Dendritic cell treated with granulocyte-macrophage colony-stimulating factor and Interleukin-4, amounts not matched to agents 40 ng/mL and 50 ng/mL, for 4 days (primary cell): ENCODE measurements at regions not wholly inside any gene's neighbourhood (a gene's known extent, or its start where the extent isn't known, plus 50 kb on each side); places are given as distances from the start of the nearest gene placed in this dataset.

Source experiments
- H3K27ac Mint-ChIP-seq: one replicate; pipeline ENCODE4 v1.8.0; 2022; ENCODE audit warnings: mild to moderate bottlenecking, mixed read lengths
- H3K27me3 Mint-ChIP-seq: one replicate; pipeline ENCODE4 v1.8.0; 2022; ENCODE audit warnings: mild to moderate bottlenecking, mixed read lengths
- H3K36me3 Mint-ChIP-seq: one replicate; pipeline ENCODE4 v1.8.0; 2022; ENCODE audit warnings: low read depth, mixed read lengths
- H3K4me1 Mint-ChIP-seq: one replicate; pipeline ENCODE4 v1.8.0; 2022; ENCODE audit warnings: low read depth, mixed read lengths
- H3K4me3 Mint-ChIP-seq: one replicate; pipeline ENCODE4 v1.8.0; 2022; ENCODE audit warnings: mild to moderate bottlenecking, moderate library complexity, mixed read lengths
- H3K9me3 Mint-ChIP-seq: one replicate; pipeline ENCODE4 v1.8.0; 2022; ENCODE audit warnings: mixed read lengths
- intact Hi-C: fragments of 100-400 bp; cut with micrococcal nuclease; formaldehyde crosslinking; loops from one replicate; pipeline ENCODE4 v1.15.0; 2022

- Mint-ChIP-seq H3K27ac (no peak overlapping the region), H3K36me3 (no peaks in the 10 kb centered on the region), H3K9me3 (no peaks in the 10 kb centered on the region), H3K4me1 (peaks cover 7% of the 10 kb centered on the region), H3K27me3 (peaks cover 5% of the 10 kb centered on the region), H3K4me3 (no peak overlapping the region)
- intact Hi-C loops, result no loop called here
Observed at GRCh38 chr13:87893186-87893585, 222.0 kb downstream of the SLITRK5 start.

GRCh38 chr13:87894059-87894458 is 222.9 kb downstream of the SLITRK5 start:
- H3K4me3 Mint-ChIP-seq, result no peak overlapping the region
- H3K9me3 Mint-ChIP-seq, result no peaks in the 10 kb centered on the region
- H3K27me3 Mint-ChIP-seq, result peaks cover 5% of the 10 kb centered on the region
- H3K36me3 Mint-ChIP-seq, result no peaks in the 10 kb centered on the region
- peaks cover 7% of the 10 kb centered on the region for H3K4me1 Mint-ChIP-seq
- H3K27ac Mint-ChIP-seq, result no peak overlapping the region
- intact Hi-C loops, result no loop called here

- Mint-ChIP-seq H3K4me1 (no peaks in the 10 kb centered on the region), H3K27ac (no peak overlapping the region), H3K27me3 (no peaks in the 10 kb centered on the region), H3K4me3 (no peak overlapping the region), H3K36me3 (no peaks in the 10 kb centered on the region), H3K9me3 (peaks cover 9% of the 10 kb centered on the region)
- intact Hi-C loops, result no loop called here
Observed at GRCh38 chr13:87903553-87903952, 232.4 kb downstream of the SLITRK5 start.

GRCh38 chr13:87906411-87906810 is 235.2 kb downstream of the SLITRK5 start:
- intact Hi-C loops, result no loop called here
- no peak overlapping the region for H3K4me3 Mint-ChIP-seq
- no peak overlapping the region for H3K27ac Mint-ChIP-seq
- no peaks in the 10 kb centered on the region for H3K27me3 Mint-ChIP-seq
- peaks cover 8% of the 10 kb centered on the region for H3K9me3 Mint-ChIP-seq
- no peaks in the 10 kb centered on the region for H3K4me1 Mint-ChIP-seq
- no peaks in the 10 kb centered on the region for H3K36me3 Mint-ChIP-seq

- Mint-ChIP-seq H3K4me3 (no peak overlapping the region), H3K36me3 (no peaks in the 10 kb centered on the region), H3K9me3 (peaks cover 14% of the 10 kb centered on the region), H3K4me1 (no peaks in the 10 kb centered on the region), H3K27ac (no peak overlapping the region), H3K27me3 (no peaks in the 10 kb centered on the region)
- intact Hi-C loops, result loop anchor here (1.0 kb wide), 1 partner anchor 26 kb away; no protein-coding TSS in a partner anchor
Observed at GRCh38 chr13:87907202-87907601, 236.0 kb downstream of the SLITRK5 start.

GRCh38 chr13:87919956-87920355 is 248.8 kb downstream of the SLITRK5 start:
- Mint-ChIP-seq H3K27me3 (no peaks in the 10 kb centered on the region), H3K4me1 (no peaks in the 10 kb centered on the region), H3K9me3 (peaks cover 18% of the 10 kb centered on the region), H3K4me3 (no peak overlapping the region), H3K27ac (no peak overlapping the region), H3K36me3 (no peaks in the 10 kb centered on the region)
- intact Hi-C loops, result no loop called here

GRCh38 chr13:87923753-87924152 is 252.6 kb downstream of the SLITRK5 start:
- Mint-ChIP-seq H3K27ac (no peak overlapping the region), H3K36me3 (no peaks in the 10 kb centered on the region), H3K4me3 (no peak overlapping the region), H3K9me3 (peaks cover 25% of the 10 kb centered on the region), H3K27me3 (no peaks in the 10 kb centered on the region), H3K4me1 (no peaks in the 10 kb centered on the region)
- intact Hi-C loops, result no loop called here

- H3K27me3 Mint-ChIP-seq, result no peaks in the 10 kb centered on the region
- no peak overlapping the region for H3K4me3 Mint-ChIP-seq
- peaks cover 25% of the 10 kb centered on the region for H3K9me3 Mint-ChIP-seq
- intact Hi-C loops, result no loop called here
- H3K36me3 Mint-ChIP-seq, result no peaks in the 10 kb centered on the region
- no peak overlapping the region for H3K27ac Mint-ChIP-seq
- H3K4me1 Mint-ChIP-seq, result no peaks in the 10 kb centered on the region
Observed at GRCh38 chr13:87925006-87925405, 253.8 kb downstream of the SLITRK5 start.

- H3K27me3 Mint-ChIP-seq, result no peaks in the 10 kb centered on the region
- no peak overlapping the region for H3K27ac Mint-ChIP-seq
- H3K36me3 Mint-ChIP-seq, result no peaks in the 10 kb centered on the region
- no peak overlapping the region for H3K4me3 Mint-ChIP-seq
- H3K4me1 Mint-ChIP-seq, result no peaks in the 10 kb centered on the region
- H3K9me3 Mint-ChIP-seq, result peaks cover 7% of the 10 kb centered on the region
- intact Hi-C loops, result no loop called here
Observed at GRCh38 chr13:87940776-87941175, 269.6 kb downstream of the SLITRK5 start.

GRCh38 chr13:87941226-87941625 is 270.1 kb downstream of the SLITRK5 start:
- Mint-ChIP-seq H3K4me1 (no peaks in the 10 kb centered on the region), H3K9me3 (peaks cover 7% of the 10 kb centered on the region), H3K27me3 (no peaks in the 10 kb centered on the region), H3K36me3 (no peaks in the 10 kb centered on the region), H3K27ac (no peak overlapping the region), H3K4me3 (no peak overlapping the region)
- intact Hi-C loops, result no loop called here

- intact Hi-C loops, result no loop called here
- Mint-ChIP-seq H3K9me3 (peaks cover 7% of the 10 kb centered on the region), H3K27ac (no peak overlapping the region), H3K27me3 (no peaks in the 10 kb centered on the region), H3K4me3 (no peak overlapping the region), H3K36me3 (no peaks in the 10 kb centered on the region), H3K4me1 (no peaks in the 10 kb centered on the region)
Observed at GRCh38 chr13:87942205-87942604, 271.0 kb downstream of the SLITRK5 start.

- no peaks in the 10 kb centered on the region for H3K36me3 Mint-ChIP-seq
- H3K4me3 Mint-ChIP-seq, result no peak overlapping the region
- no peak overlapping the region for H3K27ac Mint-ChIP-seq
- H3K4me1 Mint-ChIP-seq, result no peaks in the 10 kb centered on the region
- peaks cover 7% of the 10 kb centered on the region for H3K9me3 Mint-ChIP-seq
- H3K27me3 Mint-ChIP-seq, result no peaks in the 10 kb centered on the region
- intact Hi-C loops, result no loop called here
Observed at GRCh38 chr13:87944038-87944437, 272.9 kb downstream of the SLITRK5 start.

GRCh38 chr13:87952377-87952776 is 281.2 kb downstream of the SLITRK5 start:
- H3K27ac Mint-ChIP-seq, result no peak overlapping the region
- H3K9me3 Mint-ChIP-seq, result no peaks in the 10 kb centered on the region
- no peak overlapping the region for H3K4me3 Mint-ChIP-seq

GRCh38 chr13:87953381-87953780 is 282.2 kb downstream of the SLITRK5 start:
- Mint-ChIP-seq H3K36me3 (no peaks in the 10 kb centered on the region), H3K9me3 (no peaks in the 10 kb centered on the region), H3K27ac (no peak overlapping the region), H3K4me1 (no peaks in the 10 kb centered on the region), H3K27me3 (no peaks in the 10 kb centered on the region), H3K4me3 (no peak overlapping the region)
- intact Hi-C loops, result no loop called here

More at GRCh38 chr13:87952377-87952776, 281.2 kb downstream of the SLITRK5 start:
- H3K27me3 Mint-ChIP-seq, result no peaks in the 10 kb centered on the region
- no peaks in the 10 kb centered on the region for H3K4me1 Mint-ChIP-seq
- no peaks in the 10 kb centered on the region for H3K36me3 Mint-ChIP-seq
- intact Hi-C loops, result no loop called here

- H3K4me1 Mint-ChIP-seq, result no peaks in the 10 kb centered on the region
- intact Hi-C loops, result no loop called here
- H3K27me3 Mint-ChIP-seq, result no peaks in the 10 kb centered on the region
- H3K36me3 Mint-ChIP-seq, result no peaks in the 10 kb centered on the region
- H3K27ac Mint-ChIP-seq, result no peak overlapping the region
- no peak overlapping the region for H3K4me3 Mint-ChIP-seq
- H3K9me3 Mint-ChIP-seq, result no peaks in the 10 kb centered on the region
Observed at GRCh38 chr13:87954091-87954490, 282.9 kb downstream of the SLITRK5 start.
